ENCODE measurements at regions not wholly inside any gene's neighbourhood (a gene's known extent, or its start where the extent isn't known, plus 50 kb on each side); places are given as distances from the start of the nearest gene placed in this dataset.

DNA sequence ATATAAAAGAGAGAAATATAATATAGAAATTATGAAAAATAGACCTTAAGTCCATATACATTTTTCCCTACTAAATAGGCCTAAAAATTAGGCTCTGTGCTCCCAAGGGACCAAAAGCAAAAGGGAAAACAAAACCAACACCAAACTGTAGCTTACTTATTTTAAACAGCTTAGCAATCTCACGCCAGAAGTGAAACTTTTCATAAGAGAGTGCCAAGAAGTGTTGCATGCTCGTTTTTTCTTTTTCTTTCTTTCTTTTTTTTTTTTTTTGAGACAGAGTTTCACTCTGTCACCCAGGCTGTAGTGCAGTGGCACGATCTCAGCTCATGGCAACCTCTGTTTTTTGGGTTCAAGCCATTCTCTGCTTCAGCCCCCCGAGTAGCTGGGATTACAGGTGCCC is 250.4 kb downstream of the TMA16 start:
- Mint-ChIP-seq H3K4me1 (no peaks in the 10 kb centered on the region), H3K27me3 (ENCODE audit: insufficient read depth, low read depth) (no peaks in the 10 kb centered on the region)
- TF ChIP-seq EZH2phosphoT487 (IDR thresholded peaks at IDR 0.05): no peak
- TF ChIP-seq, protein P1, sequence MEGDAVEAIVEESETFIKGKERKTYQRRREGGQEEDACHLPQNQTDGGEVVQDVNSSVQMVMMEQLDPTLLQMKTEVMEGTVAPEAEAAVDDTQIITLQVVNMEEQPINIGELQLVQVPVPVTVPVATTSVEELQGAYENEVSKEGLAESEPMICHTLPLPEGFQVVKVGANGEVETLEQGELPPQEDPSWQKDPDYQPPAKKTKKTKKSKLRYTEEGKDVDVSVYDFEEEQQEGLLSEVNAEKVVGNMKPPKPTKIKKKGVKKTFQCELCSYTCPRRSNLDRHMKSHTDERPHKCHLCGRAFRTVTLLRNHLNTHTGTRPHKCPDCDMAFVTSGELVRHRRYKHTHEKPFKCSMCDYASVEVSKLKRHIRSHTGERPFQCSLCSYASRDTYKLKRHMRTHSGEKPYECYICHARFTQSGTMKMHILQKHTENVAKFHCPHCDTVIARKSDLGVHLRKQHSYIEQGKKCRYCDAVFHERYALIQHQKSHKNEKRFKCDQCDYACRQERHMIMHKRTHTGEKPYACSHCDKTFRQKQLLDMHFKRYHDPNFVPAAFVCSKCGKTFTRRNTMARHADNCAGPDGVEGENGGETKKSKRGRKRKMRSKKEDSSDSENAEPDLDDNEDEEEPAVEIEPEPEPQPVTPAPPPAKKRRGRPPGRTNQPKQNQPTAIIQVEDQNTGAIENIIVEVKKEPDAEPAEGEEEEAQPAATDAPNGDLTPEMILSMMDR (IDR thresholded peaks at IDR 0.05): no peak
- TF ChIP-seq EZH2 (IDR thresholded peaks at IDR 0.05): no peak

DNA sequence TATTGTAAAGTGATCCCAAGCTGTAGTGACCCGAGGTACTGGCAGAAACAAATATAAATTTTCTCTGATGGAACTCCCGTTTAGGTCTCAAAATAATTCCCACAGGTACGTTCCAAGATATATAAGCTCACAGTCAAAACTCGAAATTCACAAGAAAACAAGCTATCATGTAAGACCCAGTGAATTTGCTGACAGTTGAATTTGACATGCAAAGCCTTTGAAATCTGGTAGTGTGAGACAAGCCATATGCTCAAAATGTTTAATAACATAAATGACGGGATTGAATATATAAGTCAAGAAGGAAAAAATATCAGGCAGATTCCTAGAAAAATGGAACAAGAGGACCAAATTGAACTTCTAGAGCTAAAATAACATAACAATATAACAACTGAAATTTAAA is 252.8 kb downstream of the TMA16 start:
- Histone ChIP-seq H2AFZ (replicated peaks) (no peak overlapping the region), H3K36me3 (no peaks in the 10 kb centered on the region), H4K20me1 (ENCODE audit: low read depth) (no peaks in the 10 kb centered on the region), H3K9me3 (ENCODE audit: low read depth) (no peaks in the 10 kb centered on the region), H3K4me2 (no peak overlapping the region), H3K27me3 (no peaks in the 10 kb centered on the region), H3K4me3 (no peak overlapping the region), H3K4me1 (no peaks in the 10 kb centered on the region), H3K27ac (no peak overlapping the region), H3K79me2 (ENCODE audit: low read depth) (no peaks in the 10 kb centered on the region), H3K9ac (no peak overlapping the region), H3F3A (ENCODE audit: low read depth) (no peaks in the 10 kb centered on the region)
- no peak for DNase-seq (ENCODE audit: low spot score)
- H3K36me3 Mint-ChIP-seq: no peaks in the 10 kb centered on the region
- no peaks in the 10 kb centered on the region for H3K27me3 Mint-ChIP-seq (ENCODE audit: insufficient read depth, low read depth)
- TF ChIP-seq EZH2phosphoT487 (IDR thresholded peaks at IDR 0.05): no peak
- TF ChIP-seq, protein P1 (IDR thresholded peaks at IDR 0.05): no peak
- H3K27ac Mint-ChIP-seq: no peak overlapping the region
- H3K4me3 Mint-ChIP-seq: no peak overlapping the region
- no peaks in the 10 kb centered on the region for H3K4me1 Mint-ChIP-seq
- H3K9me3 Mint-ChIP-seq: peaks cover 2% of the 10 kb centered on the region

More for the DNA sequence above, 250.4 kb downstream of the TMA16 start:
- H3K4me3 Mint-ChIP-seq: no peak overlapping the region
- H4K20me1 ChIP-seq (ENCODE audit: low read depth): no peaks in the 10 kb centered on the region
- no peak overlapping the region for H3K9ac ChIP-seq
- H3K36me3 Mint-ChIP-seq: no peaks in the 10 kb centered on the region
- H2AFZ ChIP-seq (replicated peaks): no peak overlapping the region
- no peak overlapping the region for H3K4me3 ChIP-seq
- no peak overlapping the region for H3K27ac Mint-ChIP-seq
- no peak overlapping the region for H3K4me2 ChIP-seq
- H3K27ac ChIP-seq: no peak overlapping the region
- no peaks in the 10 kb centered on the region for H3K79me2 ChIP-seq (ENCODE audit: low read depth)
- peaks cover 2% of the 10 kb centered on the region for H3K9me3 Mint-ChIP-seq
- H3F3A ChIP-seq (ENCODE audit: low read depth): no peaks in the 10 kb centered on the region
- no peaks in the 10 kb centered on the region for H3K36me3 ChIP-seq
- no peak for DNase-seq (ENCODE audit: low spot score)
- H3K9me3 ChIP-seq (ENCODE audit: low read depth): no peaks in the 10 kb centered on the region
- no peaks in the 10 kb centered on the region for H3K4me1 ChIP-seq
- no peaks in the 10 kb centered on the region for H3K27me3 ChIP-seq

DNA sequence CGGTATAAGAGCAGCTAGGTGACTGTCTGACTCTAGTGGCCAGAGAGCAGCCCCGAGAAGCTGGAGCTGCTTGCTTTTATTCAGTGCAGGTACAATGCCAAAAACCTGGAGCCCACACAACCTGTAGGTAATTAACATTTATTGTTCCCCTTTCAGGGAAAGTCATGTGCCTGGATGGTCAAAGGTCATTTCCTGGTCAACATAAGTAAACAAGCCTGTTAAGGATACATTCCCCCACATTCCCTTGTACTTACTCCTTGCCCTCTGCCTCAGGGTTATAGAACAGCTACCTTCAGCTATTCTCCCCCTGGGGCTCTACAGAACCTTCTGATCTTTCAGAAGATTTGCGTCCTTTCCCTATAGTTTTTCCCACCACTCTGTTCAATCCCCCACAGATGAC is 253.4 kb downstream of the TMA16 start:
- Histone ChIP-seq H3K36me3 (no peaks in the 10 kb centered on the region), H3K27ac (no peak overlapping the region), H3K4me2 (no peak overlapping the region), H3K4me3 (no peak overlapping the region), H3F3A (ENCODE audit: low read depth) (no peaks in the 10 kb centered on the region), H3K9ac (no peak overlapping the region), H3K9me3 (ENCODE audit: low read depth) (no peaks in the 10 kb centered on the region), H3K27me3 (no peaks in the 10 kb centered on the region), H2AFZ (replicated peaks) (no peak overlapping the region), H3K4me1 (no peaks in the 10 kb centered on the region), H3K79me2 (ENCODE audit: low read depth) (no peaks in the 10 kb centered on the region), H4K20me1 (ENCODE audit: low read depth) (no peaks in the 10 kb centered on the region)
- no peaks in the 10 kb centered on the region for H3K36me3 Mint-ChIP-seq
- H3K4me3 Mint-ChIP-seq: no peak overlapping the region
- H3K27ac Mint-ChIP-seq: no peak overlapping the region
- H3K4me1 Mint-ChIP-seq: no peaks in the 10 kb centered on the region
- no peak for DNase-seq (ENCODE audit: low spot score)
- no peaks in the 10 kb centered on the region for H3K27me3 Mint-ChIP-seq (ENCODE audit: insufficient read depth, low read depth)
- TF ChIP-seq EZH2 (IDR thresholded peaks at IDR 0.05): no peak
- TF ChIP-seq EZH2phosphoT487 (IDR thresholded peaks at IDR 0.05): no peak
- TF ChIP-seq, protein P1 (IDR thresholded peaks at IDR 0.05): no peak
- H3K9me3 Mint-ChIP-seq: peaks cover 2% of the 10 kb centered on the region

DNA sequence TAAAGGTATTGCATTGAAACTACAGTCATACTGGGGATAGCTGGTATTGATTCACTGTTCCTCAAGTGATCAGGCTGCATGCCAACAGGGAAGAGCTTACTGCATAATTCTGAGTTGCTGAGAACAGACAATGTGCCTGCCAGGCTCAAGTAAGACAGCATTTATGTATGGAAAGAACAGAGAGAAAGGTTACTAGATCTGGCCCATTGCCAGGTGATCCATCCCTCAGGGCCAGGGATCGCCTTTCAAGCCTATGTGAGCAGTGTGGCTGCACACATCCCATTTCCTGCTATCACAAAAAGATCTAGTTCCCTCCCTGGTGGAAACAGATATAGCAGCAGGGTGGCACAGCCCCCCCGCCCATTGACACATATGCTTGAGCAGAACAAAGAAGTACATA is 254.0 kb downstream of the TMA16 start:
- Mint-ChIP-seq H3K27me3 (ENCODE audit: insufficient read depth, low read depth) (no peaks in the 10 kb centered on the region), H3K27ac (no peak overlapping the region), H3K9me3 (peaks cover 2% of the 10 kb centered on the region), H3K4me3 (no peak overlapping the region), H3K36me3 (no peaks in the 10 kb centered on the region), H3K4me1 (no peaks in the 10 kb centered on the region)
- no peak overlapping the region for H3K9ac ChIP-seq
- H3K27me3 ChIP-seq: no peaks in the 10 kb centered on the region
- H4K20me1 ChIP-seq (ENCODE audit: low read depth): no peaks in the 10 kb centered on the region
- no peak overlapping the region for H3K27ac ChIP-seq
- H3F3A ChIP-seq (ENCODE audit: low read depth): no peaks in the 10 kb centered on the region
- DNase-seq (ENCODE audit: low spot score): no peak
- H3K9me3 ChIP-seq (ENCODE audit: low read depth): no peaks in the 10 kb centered on the region
- no peak overlapping the region for H3K4me2 ChIP-seq
- no peaks in the 10 kb centered on the region for H3K79me2 ChIP-seq (ENCODE audit: low read depth)
- no peaks in the 10 kb centered on the region for H3K36me3 ChIP-seq
- H2AFZ ChIP-seq (replicated peaks): no peak overlapping the region
- TF ChIP-seq, protein P1 (IDR thresholded peaks at IDR 0.05): no peak
- no peak for TF ChIP-seq EZH2 (IDR thresholded peaks at IDR 0.05)
- no peak for TF ChIP-seq EZH2phosphoT487 (IDR thresholded peaks at IDR 0.05)
- no peak overlapping the region for H3K4me3 ChIP-seq
- H3K4me1 ChIP-seq: no peaks in the 10 kb centered on the region
